CD14-positive monocyte (primary cell): ENCODE measurements at regions not wholly inside any gene's neighbourhood (a gene's known extent, or its start where the extent isn't known, plus 50 kb on each side); places are given as distances from the start of the nearest gene placed in this dataset.

ENCODE experiments used
- DNase-seq, 3 donors: peaks; one replicate each; pipeline ENCODE4 v3.0.0-alpha.2; 2011 to 2022
- H2AFZ ChIP-seq: 2 replicates; pipeline ENCODE4 v1.6.0; 2012; ENCODE audit warnings: mild to moderate bottlenecking, low read depth, low read length, inconsistent platforms; ENCODE audit not compliant: insufficient read depth, poor library complexity, severe bottlenecking
- H3K27ac ChIP-seq, 2 donors: 1 replicate in 1 of 2; 2 replicates in 1 of 2; pipeline ENCODE4 v1.5.1; 2012 to 2013; ENCODE audit warnings: low read length in 2 of 2, control low read depth in 1 of 2, inconsistent platforms in 1 of 2, low read depth in 1 of 2, mild to moderate bottlenecking in 1 of 2
- H3K27me3 ChIP-seq, 2 donors: one replicate each; pipeline versions ENCODE4 v1.6.0 to v1.6.1; 2011 to 2013; ENCODE audit warnings: low read length in 2 of 2; ENCODE audit not compliant: control insufficient read depth in 2 of 2, insufficient read depth in 2 of 2
- H3K36me3 ChIP-seq, 2 donors: replicated peaks in 1 of 2; 1 replicate in 1 of 2; 2 replicates in 1 of 2; pipeline versions ENCODE4 v1.5.1 to v1.6.1; 2012 to 2013; ENCODE audit warnings: low read length in 2 of 2, control low read depth in 1 of 2, inconsistent platforms in 1 of 2, mild to moderate bottlenecking in 1 of 2; ENCODE audit not compliant: insufficient read depth in 2 of 2, control insufficient read depth in 1 of 2
- H3K4me1 ChIP-seq, 2 donors: 1 replicate in 1 of 2; 2 replicates in 1 of 2; pipeline versions ENCODE4 v1.5.1 to v1.6.1; 2012 to 2013; ENCODE audit warnings: low read length in 2 of 2, control low read depth in 1 of 2, inconsistent platforms in 1 of 2, mild to moderate bottlenecking in 1 of 2, moderate library complexity in 1 of 2; ENCODE audit not compliant: insufficient read depth in 2 of 2, control insufficient read depth in 1 of 2
- H3K4me2 ChIP-seq: replicated peaks from 2 replicates; pipeline ENCODE3; 2012; ENCODE audit warnings: low read length, moderate library complexity, mild to moderate bottlenecking; ENCODE audit not compliant: poor library complexity, severe bottlenecking; ENCODE audit errors: extremely low read depth
- H3K4me3 ChIP-seq, 3 experiments: fragments of 200-600 bp in 1 of 3; sonication (generic) in 1 of 3; replicated peaks in 1 of 3; 1 replicate in 2 of 3; 2 replicates in 1 of 3; pipeline ENCODE4 v1.5.1; 2011 to 2013; ENCODE audit warnings: low read length in 3 of 3, mild to moderate bottlenecking in 3 of 3, control low read depth in 2 of 3, low read depth in 2 of 3, inconsistent platforms in 1 of 3, moderate library complexity in 1 of 3
- H3K79me2 ChIP-seq: 2 replicates; pipeline ENCODE4 v1.6.0; 2012; ENCODE audit warnings: mild to moderate bottlenecking, control low read depth, inconsistent platforms, low read length, moderate library complexity; ENCODE audit not compliant: insufficient read depth
- H3K9ac ChIP-seq: 2 replicates; pipeline ENCODE4 v1.6.0; 2017; ENCODE audit warnings: low read length, mild to moderate bottlenecking; ENCODE audit not compliant: insufficient read depth, poor library complexity, severe bottlenecking
- H3K9me3 ChIP-seq, 2 donors: replicated peaks in 1 of 2; 1 replicate in 1 of 2; 2 replicates in 1 of 2; pipeline versions ENCODE4 v1.5.1 to v1.6.1; 2012 to 2013; ENCODE audit warnings: low read length in 2 of 2, control low read depth in 1 of 2; ENCODE audit not compliant: control insufficient read depth in 1 of 2, insufficient read depth in 1 of 2
- H4K20me1 ChIP-seq: 2 replicates; pipeline ENCODE4 v1.6.0; 2012; ENCODE audit warnings: mild to moderate bottlenecking, low read length, control low read depth, moderate library complexity; ENCODE audit not compliant: insufficient read depth
- H3K27ac Mint-ChIP-seq, 7 donors: one replicate each; pipeline ENCODE4 v1.8.0; 2020; ENCODE audit warnings: mild to moderate bottlenecking in 7 of 7, mixed read lengths in 7 of 7, moderate library complexity in 6 of 7, inconsistent platforms in 2 of 7
- H3K27me3 Mint-ChIP-seq, 3 donors: one replicate each; pipeline ENCODE4 v1.8.0; 2021 to 2022; ENCODE audit warnings: low read depth in 3 of 3, mild to moderate bottlenecking in 3 of 3, mixed read lengths in 3 of 3, moderate library complexity in 3 of 3, inconsistent platforms in 1 of 3
- H3K36me3 Mint-ChIP-seq, 2 donors: one replicate each; pipeline ENCODE4 v1.8.0; 2020; ENCODE audit warnings: mixed read lengths in 2 of 2, inconsistent platforms in 1 of 2, mild to moderate bottlenecking in 1 of 2
- H3K4me1 Mint-ChIP-seq: one replicate; pipeline ENCODE4 v1.8.0; 2020; ENCODE audit warnings: mild to moderate bottlenecking, mixed read lengths
- H3K4me3 Mint-ChIP-seq, 2 donors: one replicate each; pipeline ENCODE4 v1.8.0; 2020; ENCODE audit warnings: mild to moderate bottlenecking in 2 of 2, mixed read lengths in 2 of 2, moderate library complexity in 1 of 2
- H3K9me3 Mint-ChIP-seq, 7 donors: one replicate each; pipeline ENCODE4 v1.8.0; 2020 to 2022; ENCODE audit warnings: mixed read lengths in 7 of 7, mild to moderate bottlenecking in 6 of 7, moderate library complexity in 6 of 7, inconsistent platforms in 2 of 7
- CTCF ChIP-seq: fragments of 200-600 bp; IDR thresholded peaks from one replicate; pipeline ENCODE4 v1.8.0; 2022; ENCODE audit warnings: antibody characterized with exemption, mild to moderate bottlenecking
- WGBS: methylation state at CpG from one replicate; pipeline ENCODE4 v1.1.5; 2013; ENCODE audit warnings: missing lambda C conversion rate; ENCODE audit not compliant: insufficient coverage; 5-methylcytosine and 5-hydroxymethylcytosine counted together
- intact Hi-C, 2 donors: fragments of 100-400 bp; cut with micrococcal nuclease; formaldehyde crosslinking; loops; one replicate each; pipeline versions ENCODE4 v1.15.0 to v1.15.1; 2023

- no CpG with 5 or more reads among the region's 1 CpG for WGBS
- H3K4me1 ChIP-seq, result no peaks in the 10 kb centered on the region
- no peak overlapping the region for H3K4me3 Mint-ChIP-seq
Measured at GRCh38 chr12:90677055-90677454, 277.9 kb downstream of the CCER1 start.

GRCh38 chr12:90675106-90675505 lies 279.9 kb downstream of the CCER1 start:
- H3K4me3 ChIP-seq, result no peak overlapping the region
- no peak overlapping the region for H2AFZ ChIP-seq
- DNase-seq, result no peak
- Mint-ChIP-seq H3K4me3 (no peak overlapping the region), H3K9me3 (no peaks in the 10 kb centered on the region), H3K4me1 (no peaks in the 10 kb centered on the region), H3K27me3 (no peaks in the 10 kb centered on the region), H3K36me3 (no peaks in the 10 kb centered on the region), H3K27ac (no peak overlapping the region)
- no peak overlapping the region for H3K9ac ChIP-seq
- no peaks in the 10 kb centered on the region for H3K27me3 ChIP-seq
- no peak overlapping the region for H3K4me2 ChIP-seq
- no peaks in the 10 kb centered on the region for H4K20me1 ChIP-seq
- intact Hi-C loops, result no loop called here
- TF ChIP-seq CTCF, result no peak
- no peaks in the 10 kb centered on the region for H3K9me3 ChIP-seq
- H3K79me2 ChIP-seq, result no peaks in the 10 kb centered on the region
- H3K36me3 ChIP-seq, result no peaks in the 10 kb centered on the region
- H3K4me1 ChIP-seq, result no peaks in the 10 kb centered on the region
- H3K27ac ChIP-seq, result no peak overlapping the region
- 80% methylated on average over 1 of the region's 1 CpG for WGBS

More at GRCh38 chr12:90677055-90677454, 277.9 kb downstream of the CCER1 start:
- Histone ChIP-seq H3K27me3 (no peaks in the 10 kb centered on the region), H3K9me3 (no peaks in the 10 kb centered on the region), H3K36me3 (no peaks in the 10 kb centered on the region), H3K4me2 (no peak overlapping the region), H3K27ac (no peak overlapping the region), H3K9ac (no peak overlapping the region), H2AFZ (no peak overlapping the region), H3K79me2 (no peaks in the 10 kb centered on the region), H3K4me3 (no peak overlapping the region), H4K20me1 (no peaks in the 10 kb centered on the region)
- no peaks in the 10 kb centered on the region for H3K27me3 Mint-ChIP-seq
- H3K4me1 Mint-ChIP-seq, result no peaks in the 10 kb centered on the region
- no peak overlapping the region for H3K27ac Mint-ChIP-seq
- no peaks in the 10 kb centered on the region for H3K36me3 Mint-ChIP-seq
- DNase-seq, result no peak
- intact Hi-C loops, result no loop called here
- no peak for TF ChIP-seq CTCF
- H3K9me3 Mint-ChIP-seq, result no peaks in the 10 kb centered on the region
